HFFc6 (cell line): ENCODE measurements at regions not wholly inside any gene's neighbourhood (a gene's known extent, or its start where the extent isn't known, plus 50 kb on each side); places are given as distances from the start of the nearest gene placed in this dataset.

ENCODE experiments used
- DNase-seq: peaks from one replicate; pipeline ENCODE4 v3.0.0-alpha.2; 2018
- H3K27ac Mint-ChIP-seq: 2 replicates; pipeline ENCODE4 v1.8.0; 2020; ENCODE audit warnings: mild to moderate bottlenecking, mixed read lengths
- H3K27me3 Mint-ChIP-seq: 2 replicates; pipeline ENCODE4 v1.8.0; 2021; ENCODE audit warnings: mild to moderate bottlenecking, moderate library complexity, mixed read lengths; ENCODE audit not compliant: insufficient read depth
- H3K36me3 Mint-ChIP-seq: 2 replicates; pipeline ENCODE4 v1.8.0; 2021; ENCODE audit warnings: low read depth, mixed read lengths
- H3K4me1 Mint-ChIP-seq: 2 replicates; pipeline ENCODE4 v1.8.0; 2020; ENCODE audit warnings: low read depth, mixed read lengths
- H3K4me3 Mint-ChIP-seq: 2 replicates; pipeline ENCODE4 v1.8.0; 2020; ENCODE audit warnings: mild to moderate bottlenecking, moderate library complexity, mixed read lengths
- H3K9me3 Mint-ChIP-seq: 2 replicates; pipeline ENCODE4 v1.8.0; 2020; ENCODE audit warnings: mild to moderate bottlenecking, mixed read lengths
- CTCF ChIP-seq: fragments of 200-600 bp; sonication (generic); IDR thresholded peaks from 2 replicates; pipeline ENCODE4 v1.5.0; 2021; ENCODE audit warnings: antibody characterized with exemption, mild to moderate bottlenecking

DNA sequence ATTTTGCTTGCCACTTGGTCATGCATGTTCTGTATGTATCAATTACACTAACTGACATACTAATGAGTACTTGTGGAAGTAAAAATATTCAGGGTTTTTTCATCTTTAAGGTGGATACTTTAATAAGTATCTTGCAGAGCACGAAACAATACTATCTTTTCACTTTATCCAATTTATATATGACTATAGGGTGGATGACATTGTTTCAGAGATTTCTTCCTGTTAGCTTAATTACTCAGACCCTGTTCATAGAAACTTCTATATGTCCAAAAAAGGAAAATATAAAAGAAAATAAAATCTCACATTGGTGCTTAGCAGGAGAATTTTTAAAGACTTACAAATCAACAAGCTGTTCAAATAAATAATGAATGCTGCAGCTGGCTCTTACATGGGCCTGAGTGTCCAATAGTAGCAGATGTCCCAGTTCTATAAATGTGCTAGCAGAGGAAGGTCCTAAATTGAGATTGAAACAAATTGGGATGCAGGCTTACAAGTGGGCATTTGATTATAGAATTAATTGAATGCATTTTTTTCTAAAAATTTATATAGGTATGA is 91.5 kb upstream of the THSD7A start:
- no peak for TF ChIP-seq CTCF
- Mint-ChIP-seq H3K27ac (no peak overlapping the region), H3K36me3 (no peaks in the 10 kb centered on the region), H3K9me3 (peaks cover 20% of the 10 kb centered on the region), H3K27me3 (no peaks in the 10 kb centered on the region), H3K4me1 (no peaks in the 10 kb centered on the region), H3K4me3 (no peak overlapping the region)
- DNase-seq, result no peak

GRCh38 chr7:11931307-11931706 is 99.3 kb upstream of the THSD7A start:
- Mint-ChIP-seq H3K4me1 (no peaks in the 10 kb centered on the region), H3K27ac (no peak overlapping the region), H3K4me3 (no peak overlapping the region), H3K36me3 (no peaks in the 10 kb centered on the region), H3K9me3 (peaks cover 20% of the 10 kb centered on the region), H3K27me3 (no peaks in the 10 kb centered on the region)
- no peak for TF ChIP-seq CTCF
- DNase-seq, result no peak

DNA sequence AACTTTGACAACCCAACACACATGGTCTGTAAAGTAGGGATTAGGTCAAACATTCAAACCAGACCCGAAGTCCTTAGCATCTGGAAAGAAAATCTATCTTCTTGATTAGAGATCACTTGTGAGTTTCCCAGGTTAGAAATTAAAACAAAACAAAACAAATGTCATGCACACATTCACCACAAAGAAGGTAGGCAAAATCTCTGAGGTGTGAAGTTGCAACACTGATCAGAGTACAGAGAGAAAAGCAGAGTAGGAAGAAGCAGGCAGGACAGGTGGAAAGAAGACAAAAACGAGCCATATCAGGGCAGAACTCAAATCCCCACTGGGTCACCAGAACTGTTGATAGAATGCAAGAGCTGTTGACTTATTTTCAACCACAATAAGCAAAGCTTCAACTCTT is 102.8 kb upstream of the THSD7A start:
- H3K36me3 Mint-ChIP-seq, result no peaks in the 10 kb centered on the region
- no peak overlapping the region for H3K4me3 Mint-ChIP-seq
- TF ChIP-seq CTCF, result no peak
- DNase-seq, result no peak
- H3K27me3 Mint-ChIP-seq, result no peaks in the 10 kb centered on the region
- H3K27ac Mint-ChIP-seq, result no peak overlapping the region
- H3K4me1 Mint-ChIP-seq, result no peaks in the 10 kb centered on the region
- H3K9me3 Mint-ChIP-seq, result peaks cover 45% of the 10 kb centered on the region

DNA sequence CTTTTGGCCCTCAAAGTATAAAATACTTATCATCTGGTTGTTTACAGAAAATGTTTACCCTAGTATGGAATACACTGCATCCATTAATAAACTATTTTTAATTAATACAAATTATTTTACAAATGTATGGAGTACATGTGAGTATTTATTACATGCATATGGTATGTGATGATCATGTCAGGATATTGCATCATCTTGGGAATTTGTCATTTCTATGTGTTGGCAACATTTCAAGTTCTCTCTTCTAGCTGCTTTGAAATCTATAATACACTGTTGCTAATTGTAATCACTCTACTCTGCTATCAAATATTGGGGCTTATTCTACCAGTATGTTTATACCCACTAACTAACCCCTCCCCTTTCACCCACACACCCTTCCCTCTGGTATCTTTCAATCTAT is 103.9 kb upstream of the THSD7A start:
- H3K27me3 Mint-ChIP-seq, result no peaks in the 10 kb centered on the region
- no peak overlapping the region for H3K27ac Mint-ChIP-seq
- no peak for TF ChIP-seq CTCF
- DNase-seq, result no peak
- no peaks in the 10 kb centered on the region for H3K4me1 Mint-ChIP-seq
- no peaks in the 10 kb centered on the region for H3K36me3 Mint-ChIP-seq
- no peak overlapping the region for H3K4me3 Mint-ChIP-seq
- H3K9me3 Mint-ChIP-seq, result peaks cover 45% of the 10 kb centered on the region

DNA sequence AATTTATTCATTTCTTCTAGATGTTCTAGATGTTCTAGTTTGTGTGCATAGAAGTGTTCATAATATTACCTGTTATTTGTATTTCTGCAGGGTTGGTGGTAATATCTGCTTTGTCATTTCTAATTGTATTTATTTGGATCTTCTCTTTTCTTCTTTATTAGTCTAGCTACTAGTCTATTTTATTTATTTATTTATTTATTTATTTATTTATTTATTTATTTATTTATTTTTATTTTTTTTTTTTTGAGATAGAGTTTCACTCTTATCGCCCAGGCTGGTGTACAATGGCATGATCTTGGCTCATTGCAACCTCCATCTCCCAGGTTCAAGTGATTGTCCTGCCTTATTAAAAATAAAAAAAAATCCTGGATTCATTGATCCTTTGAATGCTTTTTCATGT is 114.8 kb upstream of the THSD7A start:
- H3K36me3 Mint-ChIP-seq, result no peaks in the 10 kb centered on the region
- peaks cover 66% of the 10 kb centered on the region for H3K9me3 Mint-ChIP-seq
- no peak overlapping the region for H3K4me3 Mint-ChIP-seq
- no peaks in the 10 kb centered on the region for H3K27me3 Mint-ChIP-seq
- no peak for DNase-seq
- H3K27ac Mint-ChIP-seq, result no peak overlapping the region
- TF ChIP-seq CTCF, result no peak
- H3K4me1 Mint-ChIP-seq, result no peaks in the 10 kb centered on the region

DNA sequence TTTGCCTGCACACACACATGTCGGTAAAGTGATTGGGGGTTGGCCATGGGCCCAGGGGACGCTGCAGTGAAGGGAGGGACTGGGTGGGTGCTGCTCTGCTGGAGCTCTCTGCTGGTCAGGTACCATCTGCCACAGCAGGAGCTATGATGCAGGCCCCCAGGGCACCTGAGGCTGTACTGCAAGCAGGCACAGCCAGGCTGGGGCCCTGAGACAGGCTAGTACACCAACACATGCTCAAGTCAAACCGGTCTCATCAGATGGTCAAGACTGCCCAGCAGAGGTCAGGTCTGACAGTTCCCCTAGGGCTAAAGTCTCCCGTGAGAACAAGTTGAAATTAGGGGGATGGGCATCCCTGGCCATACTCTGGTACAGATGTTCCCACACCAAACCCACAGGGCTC is 118.3 kb upstream of the THSD7A start:
- peaks cover 60% of the 10 kb centered on the region for H3K9me3 Mint-ChIP-seq
- H3K36me3 Mint-ChIP-seq, result no peaks in the 10 kb centered on the region
- H3K4me3 Mint-ChIP-seq, result no peak overlapping the region
- H3K27me3 Mint-ChIP-seq, result no peaks in the 10 kb centered on the region
- DNase-seq, result no peak
- H3K27ac Mint-ChIP-seq, result no peak overlapping the region
- H3K4me1 Mint-ChIP-seq, result no peaks in the 10 kb centered on the region
- no peak for TF ChIP-seq CTCF
